NAMALWA (cell line): ENCODE measurements at regions not wholly inside any gene's neighbourhood (a gene's known extent, or its start where the extent isn't known, plus 50 kb on each side); places are given as distances from the start of the nearest gene placed in this dataset.
A peak's percentile ranks its signal among the peaks of the same experiment; 100 is the strongest.

Experiments
- DNase-seq: peaks from one replicate; pipeline ENCODE4 v3.0.0-alpha.2; 2015; ENCODE audit warnings: low spot score

GRCh38 chr5:116681334-116682013 is 106.9 kb upstream of the SEMA6A start:
- no peak for DNase-seq

GRCh38 chr5:116675626-116675910 is 100.9 kb upstream of the SEMA6A start:
- no peak for DNase-seq

DNA sequence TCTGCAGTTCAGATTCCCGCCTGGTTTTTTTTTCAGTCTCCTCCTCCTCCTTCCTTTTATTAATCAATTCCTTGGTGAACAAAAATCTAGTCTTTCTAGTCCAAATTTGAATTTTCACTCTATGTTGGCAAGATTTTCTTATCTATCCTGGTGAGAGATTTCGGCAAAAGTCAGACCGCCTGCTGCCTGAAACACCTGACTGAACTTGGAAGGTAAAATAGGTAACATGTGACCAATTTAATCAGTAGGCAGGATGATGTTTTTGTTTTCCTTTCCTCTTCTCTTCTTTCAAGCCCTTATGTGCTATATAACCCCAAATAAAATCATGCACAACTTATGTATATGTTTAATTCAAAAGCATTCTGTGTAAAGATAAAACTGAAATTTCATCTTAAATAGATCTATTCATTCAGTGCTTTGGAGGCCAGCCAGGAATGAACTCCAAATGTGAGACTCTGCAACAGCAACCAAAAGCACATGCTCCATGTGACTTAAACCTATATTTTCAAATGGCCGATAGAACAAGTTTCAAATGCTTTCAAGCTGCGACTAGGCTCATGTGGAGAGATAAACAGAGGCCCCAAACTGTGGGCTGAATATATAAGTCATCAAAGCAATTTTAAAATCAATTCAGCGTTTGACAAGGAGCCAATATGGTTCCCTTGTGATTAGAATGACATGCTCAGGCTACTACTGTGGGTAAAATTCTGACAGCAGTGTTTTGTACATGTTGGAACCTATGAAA is 100.4 kb upstream of the SEMA6A start:
- no peak for DNase-seq

DNA sequence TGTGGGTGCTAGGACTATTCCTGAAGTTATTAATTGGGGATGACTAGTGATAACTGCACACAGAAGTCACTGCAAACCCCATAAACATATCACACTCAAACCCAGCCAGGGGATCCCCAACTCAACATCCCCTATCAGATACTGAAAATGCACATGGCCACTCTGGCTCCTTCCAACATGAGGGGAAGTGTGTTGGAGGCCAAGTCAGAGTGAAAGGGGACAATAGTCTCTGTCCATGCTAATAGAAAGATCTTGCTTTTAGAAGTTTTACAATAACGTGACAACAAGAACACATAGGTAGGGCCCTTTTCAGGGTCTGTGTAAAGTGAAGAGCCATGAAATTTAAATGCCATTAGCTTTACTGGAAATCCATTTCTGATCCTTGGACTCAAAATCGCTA is 98.8 kb upstream of the SEMA6A start:
- no peak for DNase-seq

- DNase-seq, result no peak
Observed at GRCh38 chr5:116672203-116672602, 97.6 kb upstream of the SEMA6A start.

- DNase-seq, result no peak
Observed at GRCh38 chr5:116671211-116671736, 96.7 kb upstream of the SEMA6A start.

- no peak for DNase-seq
Observed at GRCh38 chr5:116669261-116670031, 94.8 kb upstream of the SEMA6A start.

DNA sequence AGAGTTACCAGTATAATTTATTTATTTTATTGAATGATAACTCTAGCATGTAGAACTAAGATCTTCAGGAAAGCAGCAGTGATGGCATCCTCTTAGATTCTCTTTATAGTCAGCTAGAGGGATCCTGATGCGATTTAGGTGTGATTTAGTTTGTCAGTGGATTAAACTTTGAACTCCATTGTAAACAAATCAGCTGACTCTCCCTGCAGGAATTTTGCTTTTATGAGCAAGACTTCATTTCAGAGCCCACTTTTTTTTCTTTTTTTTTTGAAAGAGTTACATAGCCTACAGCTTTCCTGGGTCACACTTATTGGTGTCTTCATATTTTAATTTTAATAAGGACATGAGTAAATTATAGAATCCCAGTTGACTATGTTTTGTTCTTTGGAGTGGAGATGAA is 93.8 kb upstream of the SEMA6A start:
- DNase-seq, result no peak

- DNase-seq, result no peak
Observed at GRCh38 chr5:116666901-116667300, 92.3 kb upstream of the SEMA6A start.

GRCh38 chr5:116664988-116665387 is 90.4 kb upstream of the SEMA6A start:
- DNase-seq, result no peak

- no peak for DNase-seq
Observed at GRCh38 chr5:116663081-116663480, 88.5 kb upstream of the SEMA6A start.

GRCh38 chr5:116661419-116661818 is 86.8 kb upstream of the SEMA6A start:
- DNase-seq, result no peak

GRCh38 chr5:116660929-116661328 is 86.3 kb upstream of the SEMA6A start:
- DNase-seq, result no peak

GRCh38 chr5:116658830-116659229 is 84.2 kb upstream of the SEMA6A start:
- no peak for DNase-seq

DNA sequence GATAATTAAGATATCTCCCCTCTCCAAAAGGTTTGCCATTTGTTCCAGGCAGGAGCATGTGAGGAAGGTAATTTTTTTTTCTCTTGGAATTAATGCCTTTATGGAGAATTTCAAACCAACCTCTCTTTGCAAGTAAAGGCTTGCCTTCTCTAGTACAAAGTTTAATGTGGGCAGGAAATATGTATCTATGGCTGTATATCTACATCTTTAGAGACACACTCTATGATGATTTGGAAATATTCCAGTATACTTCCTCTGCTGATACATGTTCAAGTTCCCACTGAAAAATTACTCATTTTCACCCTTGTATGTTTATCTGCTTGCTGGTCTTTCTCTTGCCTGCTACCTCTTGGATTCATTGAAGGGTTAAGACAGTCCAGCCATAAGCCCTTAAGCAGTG is 83.5 kb upstream of the SEMA6A start:
- DNase-seq, result no peak

DNA sequence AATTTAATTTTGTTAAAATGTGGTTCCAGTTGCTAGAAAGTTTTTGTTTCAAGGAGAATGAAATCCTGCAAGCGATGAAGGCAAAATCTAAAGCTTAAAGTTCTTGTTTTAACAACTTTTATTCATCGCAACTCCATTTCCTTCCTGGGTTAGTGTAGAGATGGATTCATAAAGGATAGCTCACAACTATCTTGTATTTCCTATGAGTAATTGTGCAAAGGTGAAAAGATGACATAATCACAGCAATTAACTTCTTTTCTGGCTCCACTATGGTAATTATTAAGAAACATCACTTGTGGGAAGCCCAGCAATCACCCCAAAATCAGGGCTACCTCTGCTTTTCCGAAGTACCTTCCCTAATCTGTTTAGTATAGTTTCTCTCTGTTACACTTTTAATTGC is 80.8 kb upstream of the SEMA6A start:
- DNase-seq, result no peak

GRCh38 chr5:116654925-116655324 is 80.3 kb upstream of the SEMA6A start:
- DNase-seq, result no peak

DNA sequence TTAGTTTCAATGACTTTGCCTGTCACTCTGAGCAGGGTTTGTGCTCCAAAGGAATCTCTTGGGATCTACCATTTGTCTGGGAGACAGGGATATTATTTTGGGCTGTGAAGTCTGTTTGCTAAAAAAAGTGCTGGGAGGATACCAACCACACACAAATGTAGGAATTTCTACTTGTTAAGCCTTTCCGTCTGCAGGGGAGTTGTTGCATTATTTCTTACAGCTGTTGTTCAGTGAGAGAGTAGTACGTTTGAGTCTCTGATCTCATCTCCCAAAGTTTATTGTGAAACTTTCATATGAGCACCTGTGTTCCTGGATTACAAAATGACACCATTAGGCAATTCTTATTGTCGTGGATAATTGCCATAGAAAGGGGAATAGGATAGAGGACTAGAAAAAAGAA is 78.3 kb upstream of the SEMA6A start:
- no peak for DNase-seq

- DNase-seq, result peak; percentile 8
Observed at GRCh38 chr5:116652196-116652729, 77.6 kb upstream of the SEMA6A start.

DNA sequence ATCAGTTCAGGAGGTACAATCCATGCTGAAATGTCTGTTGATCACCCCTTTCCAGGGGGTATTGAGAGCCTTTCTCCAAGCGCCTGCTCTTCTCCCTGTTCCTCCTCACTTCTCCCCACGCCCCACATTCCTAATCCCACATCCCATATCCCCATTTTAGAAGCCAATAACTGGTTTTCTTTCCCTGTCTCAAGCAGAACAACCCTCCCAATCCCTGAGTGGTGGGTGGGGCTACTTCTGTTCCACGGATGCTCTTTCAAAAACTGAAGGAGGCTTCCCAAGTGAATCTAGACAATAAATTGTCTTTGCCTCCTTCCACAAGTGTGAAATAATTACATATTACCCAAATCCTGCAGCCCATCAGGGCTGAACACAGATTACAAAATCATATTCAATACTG is 77.0 kb upstream of the SEMA6A start:
- no peak for DNase-seq

GRCh38 chr5:116650964-116651363 is 76.3 kb upstream of the SEMA6A start:
- DNase-seq, result no peak

GRCh38 chr5:116650544-116650943 is 75.9 kb upstream of the SEMA6A start:
- DNase-seq, result no peak
